Endothelial cell of hepatic sinusoid (primary cell): ENCODE measurements at regions not wholly inside any gene's neighbourhood (a gene's known extent, or its start where the extent isn't known, plus 50 kb on each side); places are given as distances from the start of the nearest gene placed in this dataset.

ENCODE experiments used
- in situ Hi-C: cut with HindIII; loops from 2 replicates; pipeline ENCODE4 v1.10.0; 2017; ENCODE audit warnings: low sequenced_read_pairs

- in situ Hi-C loops, result no loop called here
Observed at GRCh38 chr2:221050020-221050795, 521.9 kb downstream of the EPHA4 start.

GRCh38 chr2:221051162-221051561, 520.9 kb downstream of the EPHA4 start:
- in situ Hi-C loops, result no loop called here

GRCh38 chr2:221060376-221060775, 511.7 kb downstream of the EPHA4 start:
- in situ Hi-C loops, result no loop called here

GRCh38 chr2:221063568-221063967, 508.5 kb downstream of the EPHA4 start:
- in situ Hi-C loops, result no loop called here

- in situ Hi-C loops, result no loop called here
Observed at GRCh38 chr2:221064058-221064854, 507.8 kb downstream of the EPHA4 start.

GRCh38 chr2:221064880-221065279, 507.2 kb downstream of the EPHA4 start:
- in situ Hi-C loops, result no loop called here

- in situ Hi-C loops, result no loop called here
Observed at GRCh38 chr2:221068123-221068522, 504.0 kb downstream of the EPHA4 start.

- in situ Hi-C loops, result no loop called here
Observed at GRCh38 chr2:221070106-221070505, 502.0 kb downstream of the EPHA4 start.

GRCh38 chr2:221073326-221074049, 498.6 kb downstream of the EPHA4 start:
- in situ Hi-C loops, result no loop called here

GRCh38 chr2:221074238-221074637, 497.9 kb downstream of the EPHA4 start:
- in situ Hi-C loops, result no loop called here

GRCh38 chr2:221075203-221075602, 496.9 kb downstream of the EPHA4 start:
- in situ Hi-C loops, result no loop called here

- in situ Hi-C loops, result no loop called here
Observed at GRCh38 chr2:221077251-221077650, 494.9 kb downstream of the EPHA4 start.

GRCh38 chr2:221077799-221078198, 494.3 kb downstream of the EPHA4 start:
- in situ Hi-C loops, result no loop called here

- in situ Hi-C loops, result no loop called here
Observed at GRCh38 chr2:221085341-221085900, 486.7 kb downstream of the EPHA4 start.

GRCh38 chr2:221085936-221086335, 486.2 kb downstream of the EPHA4 start:
- in situ Hi-C loops, result no loop called here

- in situ Hi-C loops, result no loop called here
Observed at GRCh38 chr2:221087779-221088178, 484.3 kb downstream of the EPHA4 start.

GRCh38 chr2:221088506-221088905, 483.6 kb downstream of the EPHA4 start:
- in situ Hi-C loops, result no loop called here

GRCh38 chr2:221095356-221095755, 476.7 kb downstream of the EPHA4 start:
- in situ Hi-C loops, result no loop called here

- in situ Hi-C loops, result no loop called here
Observed at GRCh38 chr2:221096706-221097567, 475.2 kb downstream of the EPHA4 start.

GRCh38 chr2:221097568-221097915, 474.6 kb downstream of the EPHA4 start:
- in situ Hi-C loops, result no loop called here
